Psoas muscle (tissue), 7 donors: ENCODE measurements at regions not wholly inside any gene's neighbourhood (a gene's known extent, or its start where the extent isn't known, plus 50 kb on each side); places are given as distances from the start of the nearest gene placed in this dataset.
"Not testable (repeated sequence)": the region's sequence is repeated elsewhere in the genome, so short reads cannot be mapped to it uniquely, and the experiment has no call there.

Source experiments
- ATAC-seq, 4 donors: fragments of 200-7000 bp; cut with Tn5 transposase; one replicate each; pipeline ENCODE4 v1.9.1; 2020; ENCODE audit warnings: moderate library complexity in 3 of 4, mild to moderate bottlenecking in 2 of 4
- DNase-seq, 2 donors: peaks; one replicate each; pipeline ENCODE4 v3.0.0-alpha.2; 2020
- H3K27ac ChIP-seq: fragments of 200-600 bp; one replicate; pipeline ENCODE4 v1.8.0; 2022
- H3K27me3 ChIP-seq, 3 donors: fragments of 200-600 bp in 1 of 3; one replicate each; pipeline versions ENCODE4 v1.6.1 to v1.8.0; 2013 to 2022; ENCODE audit warnings: low read length in 2 of 3, mild to moderate bottlenecking in 2 of 3, moderate library complexity in 1 of 3; ENCODE audit not compliant: insufficient read depth in 3 of 3
- H3K36me3 ChIP-seq, 2 donors: fragments of 200-600 bp in 1 of 2; one replicate each; pipeline versions ENCODE4 v1.6.1 to v1.8.0; 2013 to 2022; ENCODE audit warnings: low read depth in 1 of 2, mild to moderate bottlenecking in 1 of 2, moderate library complexity in 1 of 2; ENCODE audit not compliant: insufficient read depth in 1 of 2
- H3K4me1 ChIP-seq: fragments of 200-600 bp; one replicate; pipeline ENCODE4 v1.8.0; 2022
- H3K4me3 ChIP-seq: fragments of 200-600 bp; one replicate; pipeline ENCODE4 v1.8.0; 2022; ENCODE audit warnings: mild to moderate bottlenecking
- H3K9me3 ChIP-seq: fragments of 200-600 bp; one replicate; pipeline ENCODE4 v1.8.0; 2022
- WGBS, 3 donors: extraction: QIAGEN DNeasy Blood & Tissue Kit; methylation state at CpG; one replicate each; pipeline versions ENCODE4 v1.1.6 to v1.1.7; 2013; 5-methylcytosine and 5-hydroxymethylcytosine counted together
- intact Hi-C, 2 donors: fragments of 100-400 bp; cut with DNase I; formaldehyde crosslinking; loops; one replicate each; pipeline versions ENCODE4 v1.11.0 to v1.14.2; 2022
- donor health status: healthy with polysubstance abuse.
- donor health status: DM: no; HTN: no; CAD: no; lungs with moderate emphysema.
- donor health status: Bipolar disorder and iron deficiency.
- donor health status: healthy.
- donor health status: DM: yes; HTN: yes; CAD: no.
- donor health status: DM: no; HTN: no; CAD: no.
- donor health status: DM: yes; HTN: yes; CAD: no.

GRCh38 chr2:87315183-87315902, 293.7 kb upstream of the PLGLB1 start:
- H3K4me3 ChIP-seq, H3K9me3 ChIP-seq, H3K36me3 ChIP-seq, ATAC-seq, H3K27ac ChIP-seq, H3K4me1 ChIP-seq, DNase-seq, intact Hi-C loops, H3K27me3 ChIP-seq: not testable (repeated sequence)
- 61 to 75% (median 66%) methylated on average over 3 to 4 of the region's 6 CpGs for WGBS, 3 donors

- intact Hi-C loops, ATAC-seq: not testable (repeated sequence)
- WGBS, 3 donors: no CpG with 5 or more reads among the region's 1 CpG
Observed at GRCh38 chr2:87317193-87317592, 295.5 kb upstream of the PLGLB1 start.

GRCh38 chr2:87318814-87319491, 297.3 kb upstream of the PLGLB1 start:
- DNase-seq, ATAC-seq, H3K27me3 ChIP-seq, H3K4me1 ChIP-seq, H3K27ac ChIP-seq, H3K4me3 ChIP-seq, H3K9me3 ChIP-seq, H3K36me3 ChIP-seq, intact Hi-C loops: not testable (repeated sequence)
- 39 to 77% (median 52%) methylated on average over 1 of the region's 2 CpGs for WGBS, 3 donors

More at GRCh38 chr2:87317193-87317592, 295.5 kb upstream of the PLGLB1 start:
- not testable (repeated sequence) for H3K4me3 ChIP-seq, H3K27ac ChIP-seq, H3K9me3 ChIP-seq, H3K27me3 ChIP-seq, H3K36me3 ChIP-seq, DNase-seq, H3K4me1 ChIP-seq

GRCh38 chr2:87319705-87320104, 298.1 kb upstream of the PLGLB1 start:
- H3K4me3 ChIP-seq, ATAC-seq, H3K27me3 ChIP-seq, H3K36me3 ChIP-seq, H3K9me3 ChIP-seq, intact Hi-C loops, H3K27ac ChIP-seq, H3K4me1 ChIP-seq, DNase-seq: not testable (repeated sequence)
- 88 to 100% (median 92%) methylated on average over 2 of the region's 2 CpGs for WGBS, 3 donors

GRCh38 chr2:87321201-87321600, 299.6 kb upstream of the PLGLB1 start:
- H3K36me3 ChIP-seq, H3K27me3 ChIP-seq, H3K27ac ChIP-seq, intact Hi-C loops, ATAC-seq, H3K4me3 ChIP-seq, DNase-seq, H3K9me3 ChIP-seq, H3K4me1 ChIP-seq: not testable (repeated sequence)
- 83 to 98% (median 88%) methylated on average over 5 to 8 of the region's 9 CpGs for WGBS, 3 donors

GRCh38 chr2:87324335-87325041, 302.8 kb upstream of the PLGLB1 start:
- DNase-seq, H3K36me3 ChIP-seq, H3K4me3 ChIP-seq, intact Hi-C loops, H3K4me1 ChIP-seq, H3K9me3 ChIP-seq, H3K27me3 ChIP-seq, H3K27ac ChIP-seq: not testable (repeated sequence)
- 35 to 64% (median 44%) methylated on average over 3 to 4 of the region's 6 CpGs for WGBS, 3 donors
- ATAC-seq: peak in 3 of 4 donors; percentile 42 to 59 (median 49)

GRCh38 chr2:87325042-87325910, 303.6 kb upstream of the PLGLB1 start:
- not testable (repeated sequence) for DNase-seq, ATAC-seq

GRCh38 chr2:87325911-87326294, 304.3 kb upstream of the PLGLB1 start:
- H3K36me3 ChIP-seq, ATAC-seq, H3K9me3 ChIP-seq, intact Hi-C loops, DNase-seq, H3K4me1 ChIP-seq, H3K27me3 ChIP-seq, H3K4me3 ChIP-seq, H3K27ac ChIP-seq: not testable (repeated sequence)
- WGBS, 3 donors: 96 to 97% (median 97%) methylated on average over 2 of the region's 2 CpGs

More at GRCh38 chr2:87325042-87325910, 303.6 kb upstream of the PLGLB1 start:
- H3K9me3 ChIP-seq, H3K27me3 ChIP-seq, H3K36me3 ChIP-seq, H3K27ac ChIP-seq, intact Hi-C loops, H3K4me1 ChIP-seq, H3K4me3 ChIP-seq: not testable (repeated sequence)
- WGBS, 3 donors: 74 to 82% (median 78%) methylated on average over 3 to 5 of the region's 12 CpGs

GRCh38 chr2:87326754-87327153, 305.1 kb upstream of the PLGLB1 start:
- H3K9me3 ChIP-seq, DNase-seq, H3K4me1 ChIP-seq, H3K27me3 ChIP-seq, intact Hi-C loops, H3K27ac ChIP-seq, ATAC-seq, H3K4me3 ChIP-seq, H3K36me3 ChIP-seq: not testable (repeated sequence)
- 81 to 93% (median 90%) methylated on average over 2 of the region's 3 CpGs for WGBS, 3 donors

- H3K27ac ChIP-seq, intact Hi-C loops, H3K27me3 ChIP-seq, H3K9me3 ChIP-seq, H3K4me1 ChIP-seq, DNase-seq, ATAC-seq, H3K36me3 ChIP-seq, H3K4me3 ChIP-seq: not testable (repeated sequence)
- 65 to 89% (median 88%) methylated on average over 2 to 4 of the region's 4 CpGs for WGBS, 3 donors
Observed at GRCh38 chr2:87327648-87328371, 306.2 kb upstream of the PLGLB1 start.
